IMR-90 (cell line): ENCODE measurements at regions not wholly inside any gene's neighbourhood (a gene's known extent, or its start where the extent isn't known, plus 50 kb on each side); places are given as distances from the start of the nearest gene placed in this dataset.

Source experiments
- ATAC-seq: fragments of 200-7000 bp; cut with Tn5 transposase; 2 replicates; pipeline ENCODE4 v1.9.1; 2020; ENCODE audit warnings: low read depth, mild to moderate bottlenecking, moderate library complexity
- BruUV-seq: library from RNA; stranded (reverse); fragments of 400-500 nt; replicated peaks from 2 replicates; lab custom pipeline; 2021; lab: Mats Ljungman, UMichigan
- CTCF ChIA-PET: fragments of 300-600 bp; formaldehyde crosslinking; extraction: SDS; loops from one replicate; lab custom pipeline; 2021; ENCODE audit warnings: antibody characterized with exemption; lab: Yijun Ruan, JAX
- POLR2A ChIA-PET: fragments of 300-600 bp; sonication (Branson Sonifier 250); formaldehyde crosslinking; loops from one replicate; lab custom pipeline; 2022; ENCODE audit warnings: antibody characterized with exemption; ENCODE audit not compliant: unreplicated experiment; lab: Charles Lee
- DNase-seq: peaks from one replicate; pipeline ENCODE4 v3.0.0; 2013
- H2AFZ ChIP-seq: replicated peaks from 2 replicates; pipeline ENCODE3; 2013; ENCODE audit warnings: low read length, mild to moderate bottlenecking; ENCODE audit not compliant: poor library complexity
- H2AK5ac ChIP-seq: 2 replicates; pipeline ENCODE4 v1.6.1; 2013; ENCODE audit warnings: low read depth, low read length, inconsistent platforms
- H2AK9ac ChIP-seq: replicated peaks from 2 replicates; pipeline ENCODE3; 2013; ENCODE audit warnings: mild to moderate bottlenecking, low read depth, low read length, moderate library complexity; ENCODE audit not compliant: poor library complexity
- H2BK120ac ChIP-seq: 2 replicates; pipeline ENCODE4 v1.6.1; 2013; ENCODE audit warnings: low read depth, low read length, inconsistent platforms
- H2BK15ac ChIP-seq: 3 replicates; pipeline ENCODE4 v1.6.1; 2013; ENCODE audit warnings: low read depth, low read length, inconsistent platforms
- H2BK20ac ChIP-seq: 2 replicates; pipeline ENCODE4 v1.6.1; 2013; ENCODE audit warnings: low read depth, mild to moderate bottlenecking, inconsistent platforms, low read length, moderate library complexity
- H2BK5ac ChIP-seq: 2 replicates; pipeline ENCODE4 v1.6.1; 2013; ENCODE audit warnings: mild to moderate bottlenecking, low read depth, low read length, inconsistent platforms; ENCODE audit not compliant: poor library complexity, severe bottlenecking
- H3K14ac ChIP-seq: replicated peaks from 2 replicates; pipeline ENCODE4 v1.6.1; 2013; ENCODE audit warnings: low read depth, low read length, inconsistent platforms
- H3K18ac ChIP-seq: 2 replicates; pipeline ENCODE4 v1.6.1; 2013; ENCODE audit warnings: low read depth, low read length, control low read depth
- H3K23ac ChIP-seq: 2 replicates; pipeline ENCODE4 v1.6.1; 2013; ENCODE audit warnings: low read depth, low read length, inconsistent platforms
- H3K27ac ChIP-seq: 2 replicates; pipeline ENCODE4 v1.5.1; 2013; ENCODE audit warnings: mild to moderate bottlenecking, control low read depth, low read length; ENCODE audit not compliant: insufficient read depth
- H3K27me3 ChIP-seq: 2 replicates; pipeline ENCODE4 v1.6.1; 2013; ENCODE audit warnings: low read length; ENCODE audit not compliant: control insufficient read depth, insufficient read depth
- H3K36me3 ChIP-seq: 2 replicates; pipeline ENCODE4 v1.6.1; 2013; ENCODE audit warnings: low read length, mixed read lengths; ENCODE audit not compliant: control insufficient read depth, insufficient read depth
- H3K4ac ChIP-seq: 2 replicates; pipeline ENCODE4 v1.6.1; 2013; ENCODE audit warnings: low read depth, low read length, inconsistent platforms
- H3K4me1 ChIP-seq: 2 replicates; pipeline ENCODE4 v1.6.1; 2013; ENCODE audit warnings: low read length, mixed read lengths; ENCODE audit not compliant: control insufficient read depth, insufficient read depth
- H3K4me2 ChIP-seq: 2 replicates; pipeline ENCODE4 v1.6.1; 2013; ENCODE audit warnings: low read depth, mild to moderate bottlenecking, control low read depth, low read length, moderate library complexity
- H3K4me3 ChIP-seq: 2 replicates; pipeline ENCODE4 v1.5.1; 2013; ENCODE audit warnings: low read depth, mild to moderate bottlenecking, control low read depth, low read length, moderate library complexity; ENCODE audit not compliant: insufficient read depth
- H3K56ac ChIP-seq: 2 replicates; pipeline ENCODE4 v1.6.1; 2013; ENCODE audit warnings: low read length, inconsistent platforms; ENCODE audit not compliant: insufficient read depth; ENCODE audit errors: extremely low read depth
- H3K79me1 ChIP-seq, 2 experiments: 2 replicates each; pipeline ENCODE4 v1.6.1; 2013; ENCODE audit warnings: low read length in 2 of 2, inconsistent platforms in 1 of 2, low read depth in 1 of 2
- H3K9ac ChIP-seq: 2 replicates; pipeline ENCODE4 v1.6.1; 2013; ENCODE audit warnings: low read depth, low read length, control low read depth
- H3K9me1 ChIP-seq: 2 replicates; pipeline ENCODE4 v1.6.1; 2013; ENCODE audit warnings: low read length, inconsistent platforms; ENCODE audit not compliant: insufficient read depth
- H3K9me3 ChIP-seq: 2 replicates; pipeline ENCODE4 v1.6.1; 2013; ENCODE audit warnings: low read length; ENCODE audit not compliant: control insufficient read depth, insufficient read depth
- H4K20me1 ChIP-seq: 2 replicates; pipeline ENCODE4 v1.6.1; 2013; ENCODE audit warnings: low read length, inconsistent platforms; ENCODE audit not compliant: insufficient read depth
- H4K5ac ChIP-seq: 2 replicates; pipeline ENCODE4 v1.6.1; 2013; ENCODE audit warnings: mild to moderate bottlenecking, low read depth, low read length, control low read depth
- H4K8ac ChIP-seq, 2 experiments: 2 replicates each; pipeline ENCODE4 v1.6.1; 2013; ENCODE audit warnings: low read depth in 2 of 2, low read length in 2 of 2, control low read depth in 1 of 2, inconsistent platforms in 1 of 2
- H4K91ac ChIP-seq: 2 replicates; pipeline ENCODE4 v1.6.1; 2013; ENCODE audit warnings: low read depth, low read length, inconsistent platforms; ENCODE audit not compliant: insufficient read depth
- BHLHE40 ChIP-seq: fragments of 150-350 bp; IDR thresholded peaks from 2 replicates; pipeline ENCODE4 v1.6.1; 2016; ENCODE audit warnings: mild to moderate bottlenecking, low read depth, low read length
- CEBPB ChIP-seq: IDR thresholded peaks from 2 replicates; pipeline ENCODE4 v1.6.1; 2012; ENCODE audit warnings: low read depth, low read length, improper control_type of control experiment
- CHD1 ChIP-seq: IDR thresholded peaks from 2 replicates; pipeline ENCODE4 v1.6.1; 2012; ENCODE audit warnings: low read depth, low read length, improper control_type of control experiment
- CTCF ChIP-seq: conservative IDR thresholded peaks from 2 replicates; pipeline ENCODE4 v1.5.1; 2012; ENCODE audit warnings: mild to moderate bottlenecking, low read depth, low read length, improper control_type of control experiment
- ELK1 ChIP-seq: fragments of 150-350 bp; IDR thresholded peaks from 2 replicates; pipeline ENCODE4 v1.6.1; 2016; ENCODE audit warnings: low read depth, mild to moderate bottlenecking, low read length, moderate library complexity, borderline replicate concordance
- FOS ChIP-seq: fragments of 150-350 bp; IDR thresholded peaks from 2 replicates; pipeline ENCODE4 v1.6.1; 2016; ENCODE audit warnings: low read depth, low read length
- MAFK ChIP-seq: IDR thresholded peaks from 2 replicates; pipeline ENCODE4 v1.6.1; 2012; ENCODE audit warnings: low read depth, low read length, improper control_type of control experiment
- MAZ ChIP-seq: IDR thresholded peaks from 2 replicates; pipeline ENCODE4 v1.6.1; 2012; ENCODE audit warnings: low read depth, mild to moderate bottlenecking, low read length, improper control_type of control experiment, moderate library complexity, borderline replicate concordance
- MXI1 ChIP-seq: IDR thresholded peaks from 2 replicates; pipeline ENCODE4 v1.6.1; 2012; ENCODE audit warnings: low read depth, mild to moderate bottlenecking, low read length, moderate library complexity, borderline replicate concordance
- NFE2L2 ChIP-seq: fragments of 150-350 bp; IDR thresholded peaks from 2 replicates; pipeline ENCODE4 v1.6.1; 2016; ENCODE audit warnings: low read depth, mild to moderate bottlenecking, low read length
- POLR2A ChIP-seq: IDR thresholded peaks from 2 replicates; pipeline ENCODE4 v1.6.1; 2012; ENCODE audit warnings: mild to moderate bottlenecking, low read depth, low read length
- RAD21 ChIP-seq: IDR thresholded peaks from 2 replicates; pipeline ENCODE4 v1.6.1; 2012; ENCODE audit warnings: low read length, improper control_type of control experiment
- RCOR1 ChIP-seq: IDR thresholded peaks from 2 replicates; pipeline ENCODE4 v1.6.1; 2012; ENCODE audit warnings: mild to moderate bottlenecking, low read length, improper control_type of control experiment; ENCODE audit not compliant: insufficient replicate concordance
- RFX5 ChIP-seq: IDR thresholded peaks from 2 replicates; pipeline ENCODE4 v1.8.0; 2012; ENCODE audit warnings: low read depth, mild to moderate bottlenecking, low read length, moderate library complexity
- SMC3 ChIP-seq: fragments of 150-350 bp; IDR thresholded peaks from 2 replicates; pipeline ENCODE4 v1.6.1; 2016; ENCODE audit warnings: low read depth, mild to moderate bottlenecking, antibody characterized with exemption, low read length, moderate library complexity
- USF2 ChIP-seq: fragments of 150-350 bp; IDR thresholded peaks from 2 replicates; pipeline ENCODE4 v1.6.1; 2017; ENCODE audit warnings: mild to moderate bottlenecking, antibody characterized with exemption, low read length, low read depth
- WGBS, 2 experiments: methylation state at CpG; one replicate each; pipeline versions ENCODE4 v1.1.5 to v1.1.7; 2013; ENCODE audit warnings: missing lambda C conversion rate in 2 of 2; ENCODE audit not compliant: insufficient read length in 1 of 2; ENCODE audit errors: extremely low coverage in 2 of 2; 5-methylcytosine and 5-hydroxymethylcytosine counted together
- dilution Hi-C: fragments of 300-500 bp; cut with HindIII; formaldehyde crosslinking; loops from one replicate; pipeline ENCODE4 v1.14.3; 2018; ENCODE audit warnings: low sequenced_read_pairs; ENCODE audit not compliant: unreplicated experiment
- in situ Hi-C: fragments of 300-500 bp; cut with MboI; formaldehyde crosslinking; loops from 3 replicates; pipeline ENCODE4 v1.14.3; 2019; ENCODE audit warnings: low sequenced_read_pairs, inconsistent platforms, mixed read lengths
- intact Hi-C: fragments of 100-400 bp; cut with micrococcal nuclease; formaldehyde crosslinking; loops from 2 replicates; pipeline ENCODE4 v1.10.0; 2022

GRCh38 chr5:28017178-28017577 is 978.8 kb upstream of the CDH9 start:
- Histone ChIP-seq H3K36me3 (no peaks in the 10 kb centered on the region), H4K5ac (no peak overlapping the region), H2BK15ac (no peak overlapping the region), H2BK120ac (no peak overlapping the region), H3K18ac (no peak overlapping the region), H4K20me1 (no peaks in the 10 kb centered on the region), H3K56ac (no peak overlapping the region), H2AK9ac (no peak overlapping the region), H3K14ac (no peak overlapping the region), H3K9ac (no peak overlapping the region), H2BK5ac (no peak overlapping the region), H2AK5ac (no peak overlapping the region), H3K79me1 (no peaks in the 10 kb centered on the region), H3K23ac (no peak overlapping the region), H3K9me1 (no peaks in the 10 kb centered on the region), H3K27me3 (no peaks in the 10 kb centered on the region), H2AFZ (no peak overlapping the region), H3K4ac (no peak overlapping the region), H3K4me2 (no peak overlapping the region), H3K4me1 (no peaks in the 10 kb centered on the region), H3K27ac (no peak overlapping the region), H2BK20ac (no peak overlapping the region), H3K9me3 (peaks cover 10% of the 10 kb centered on the region), H4K91ac (no peak overlapping the region), H3K4me3 (no peak overlapping the region), H4K8ac (no peak overlapping the region)
- BruUV-seq: no TSS peak
- DNase-seq (no peak), ATAC-seq (no peak)
- in situ Hi-C loops: no loop called here
- POLR2A ChIA-PET: no interaction called here
- intact Hi-C loops: loop anchor here (10.0 kb wide), 1 partner anchor 992 kb away; no protein-coding TSS in a partner anchor
- TF ChIP-seq RCOR1: no peak
- no peak for TF ChIP-seq CEBPB
- TF ChIP-seq FOS: no peak
- TF ChIP-seq NFE2L2: no peak
- no peak for TF ChIP-seq POLR2A
- TF ChIP-seq CHD1: no peak
- no peak for TF ChIP-seq CTCF
- TF ChIP-seq MXI1: no peak
- no peak for TF ChIP-seq SMC3
- no peak for TF ChIP-seq BHLHE40
- TF ChIP-seq USF2: no peak
- TF ChIP-seq MAZ: no peak
- no peak for TF ChIP-seq RFX5
- TF ChIP-seq ELK1: no peak
- no peak for TF ChIP-seq MAFK
- TF ChIP-seq RAD21: no peak
- CTCF ChIA-PET: interaction anchor here (0.6 kb wide), 1 partner anchor 435 kb away, joined by 4 read pairs; no protein-coding TSS in a partner anchor
- dilution Hi-C loops: no loop called here
- WGBS, 2 experiments: no CpG with 5 or more reads among the region's 1 CpG
